ENCODE measurements at regions not wholly inside any gene's neighbourhood (a gene's known extent, or its start where the extent isn't known, plus 50 kb on each side); places are given as distances from the start of the nearest gene placed in this dataset.

- DNase-seq = no peak
Observed at GRCh38 chr5:54927097-54927746, 58.2 kb downstream of the ESM1 start.

DNA sequence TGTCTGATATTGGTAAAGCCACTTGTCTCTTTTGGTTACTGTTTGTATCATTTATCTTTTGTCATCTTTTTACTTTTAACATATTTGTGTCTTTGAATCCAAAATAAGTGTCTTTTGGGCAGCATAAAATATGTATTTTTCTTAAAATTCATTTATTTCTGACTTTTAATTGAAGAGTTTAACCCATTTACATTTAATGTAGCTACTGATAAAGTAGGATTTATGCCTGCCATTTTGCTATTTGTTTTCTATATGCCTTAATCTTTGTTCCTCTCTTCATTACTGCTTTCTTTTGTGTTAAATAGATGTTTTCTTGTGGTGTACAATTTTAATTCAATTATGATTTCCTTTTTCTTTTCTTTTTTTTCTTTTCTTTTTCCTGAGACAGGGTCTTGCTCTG, 60.9 kb downstream of the ESM1 start:
- DNase-seq = no peak

DNA sequence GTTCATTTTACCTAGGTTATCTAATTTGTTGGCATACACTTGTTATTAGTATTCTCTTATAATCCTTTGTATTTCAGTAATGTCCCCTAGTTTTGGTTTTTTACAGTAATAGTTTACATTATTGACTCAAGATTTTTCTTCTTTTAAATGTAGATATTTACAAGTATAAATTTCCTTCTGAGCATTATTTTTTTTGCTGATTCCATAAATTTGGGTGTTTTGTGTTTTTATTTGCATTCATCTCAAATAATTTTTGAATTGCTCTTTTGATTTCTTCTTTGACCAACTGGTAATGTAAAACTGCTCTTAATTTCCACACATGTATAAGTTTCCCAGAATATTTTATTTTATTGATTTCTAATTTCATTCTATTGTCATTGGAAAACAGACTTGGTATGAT, 68.1 kb downstream of the ESM1 start:
- no peak for DNase-seq

DNA sequence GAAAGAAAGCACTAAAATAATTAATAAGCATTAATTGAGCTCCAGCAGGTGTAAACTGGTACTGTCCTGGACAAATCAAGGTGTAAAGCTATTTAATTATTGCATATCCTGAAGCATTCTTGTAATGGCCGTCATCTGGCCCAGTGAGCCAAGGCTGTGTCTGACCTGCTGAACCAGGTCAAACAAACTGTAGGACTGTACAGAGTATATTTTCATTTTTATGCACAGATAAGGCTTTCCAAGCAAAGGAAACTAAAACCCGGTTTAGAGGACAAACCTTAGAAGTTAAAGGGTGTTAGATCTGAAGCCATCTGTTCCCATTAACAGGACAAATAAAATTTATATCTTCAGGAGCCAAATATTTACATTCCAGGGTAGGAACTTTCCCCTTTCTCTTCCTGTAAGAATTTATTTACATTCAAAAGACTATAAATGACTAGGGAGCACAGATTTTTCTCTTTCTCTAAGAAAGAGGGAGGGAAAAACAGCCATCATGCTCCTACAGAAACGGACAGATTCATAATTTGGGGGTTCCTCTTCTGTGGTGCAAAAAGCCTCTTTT, 69.8 kb downstream of the ESM1 start:
- DNase-seq = no peak

DNA sequence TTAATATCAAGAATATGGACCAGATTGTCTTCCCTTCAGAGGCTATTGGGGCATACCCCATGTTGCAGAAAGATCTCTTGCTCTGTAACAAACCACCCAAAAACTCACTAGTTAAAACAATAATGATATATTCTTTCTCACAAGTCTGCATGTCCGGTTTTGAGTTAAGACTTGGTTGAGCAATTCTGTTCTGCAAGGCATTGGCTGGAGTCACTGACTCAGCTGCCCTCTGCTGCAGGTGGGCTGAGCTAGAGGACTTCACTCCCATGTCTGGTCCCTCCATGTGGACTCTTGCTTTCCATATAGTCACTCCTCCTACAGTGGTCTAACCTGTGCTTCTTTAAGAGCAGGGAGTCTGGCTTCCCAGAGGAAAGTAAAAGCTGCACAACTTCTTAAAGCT, 73.4 kb downstream of the ESM1 start:
- no peak for DNase-seq

DNA sequence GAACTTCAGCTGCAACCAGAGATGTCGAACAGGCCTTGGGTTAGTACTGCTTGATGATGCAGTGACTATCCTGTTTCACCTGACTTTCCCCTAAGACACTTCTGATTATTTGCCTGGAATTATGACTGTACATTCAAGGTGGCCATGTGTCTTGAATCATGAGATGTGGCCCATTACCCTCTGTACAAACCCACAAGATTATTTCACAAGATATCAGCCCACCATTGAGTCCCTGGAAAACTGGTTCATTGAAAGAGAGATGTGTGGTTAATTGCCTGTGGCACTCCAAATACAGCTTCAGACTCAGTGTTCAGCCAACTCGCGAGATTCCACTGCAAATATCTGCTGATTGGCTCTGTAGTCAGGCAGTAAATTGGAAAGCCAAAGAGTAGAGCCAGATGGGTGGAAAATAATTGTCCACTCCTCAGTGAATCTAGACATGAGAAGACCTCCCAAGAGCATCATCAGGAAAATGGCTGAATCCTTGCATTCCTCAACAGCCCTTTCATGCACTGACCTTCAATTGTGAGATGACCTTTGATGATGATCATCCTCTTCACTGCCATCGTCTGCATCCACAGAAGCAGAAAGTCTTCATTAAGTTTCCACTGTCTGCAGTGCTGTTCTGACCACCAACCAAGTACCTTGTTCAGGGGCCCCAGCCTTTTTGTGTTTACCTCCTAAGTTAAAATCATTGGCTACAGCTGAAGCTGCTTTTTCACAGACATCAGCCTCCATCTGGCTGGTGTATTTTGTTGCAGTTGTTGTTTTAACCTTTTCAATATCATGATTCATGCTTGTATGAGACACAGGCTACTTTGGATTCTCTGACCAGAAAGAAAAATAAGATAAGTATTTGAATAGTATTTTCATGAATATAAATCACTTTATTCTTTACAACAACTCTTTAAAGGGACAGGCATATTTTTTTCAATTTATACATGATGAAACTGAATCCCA, 75.2 kb downstream of the ESM1 start:
- no peak for DNase-seq

DNA sequence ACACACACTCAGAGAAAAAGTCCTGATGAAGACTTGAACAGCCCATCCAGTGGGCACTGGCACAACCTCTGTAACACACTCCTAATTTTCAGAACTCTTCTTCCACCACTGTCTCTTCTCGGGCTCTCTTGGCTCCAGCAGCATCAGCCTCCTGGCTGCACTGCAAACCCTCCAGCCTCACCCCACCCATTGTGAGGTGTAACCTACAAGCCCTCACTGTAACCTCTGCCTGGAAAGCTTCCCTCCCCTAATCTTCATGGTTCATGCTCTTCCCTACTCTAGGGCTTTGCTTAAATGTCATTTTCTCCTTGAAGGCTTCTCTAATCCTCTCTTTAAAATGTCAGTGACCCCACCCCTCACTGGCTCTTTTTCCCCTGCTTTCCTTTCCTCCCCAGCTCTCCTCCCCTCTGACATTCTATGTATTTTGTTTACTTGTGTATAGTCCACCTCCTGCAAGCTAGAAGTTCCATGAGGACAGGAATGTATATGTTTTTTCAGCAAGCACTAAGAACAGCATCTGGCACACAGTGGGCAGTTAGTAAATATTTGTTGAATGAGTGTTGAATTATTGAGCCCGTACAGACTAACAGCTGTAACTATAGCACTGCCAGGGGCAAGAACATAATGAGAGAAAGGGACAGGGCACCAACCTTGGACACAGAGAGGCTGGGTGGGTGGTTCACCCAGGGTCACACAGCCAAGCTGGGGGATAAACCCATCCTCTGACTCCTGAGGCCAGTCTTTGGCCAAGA, 76.4 kb downstream of the ESM1 start:
- no peak for DNase-seq

DNA sequence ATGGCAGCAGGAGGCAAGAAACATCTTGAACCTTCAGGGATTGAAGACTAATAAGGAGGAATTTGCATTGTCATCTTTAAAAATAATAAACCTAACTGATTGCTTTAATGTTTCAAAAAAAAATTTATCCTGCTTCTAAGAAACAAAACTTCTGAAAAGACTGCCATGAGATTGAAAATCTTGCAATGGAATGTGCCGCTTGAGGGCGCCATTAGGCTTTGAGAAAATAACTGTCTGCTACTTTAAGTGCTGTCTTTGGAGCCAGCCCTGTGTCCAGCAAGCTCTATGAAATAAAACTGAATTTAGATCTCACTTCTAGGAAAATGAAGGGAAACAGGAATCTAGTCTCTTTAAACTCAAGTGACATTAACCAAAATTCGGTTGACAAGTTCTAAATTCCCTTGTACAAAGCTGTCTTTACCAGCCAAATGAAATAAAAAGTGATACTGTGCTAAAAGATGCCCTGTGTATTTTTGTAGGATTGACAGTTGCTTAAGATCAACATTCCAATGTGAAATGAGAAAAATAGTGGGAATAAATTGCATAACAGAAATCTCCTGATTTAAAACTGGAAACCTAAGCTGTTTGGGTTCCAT, 79.4 kb downstream of the ESM1 start:
- DNase-seq = peak; percentile 65 to 82 (median 74)

DNA sequence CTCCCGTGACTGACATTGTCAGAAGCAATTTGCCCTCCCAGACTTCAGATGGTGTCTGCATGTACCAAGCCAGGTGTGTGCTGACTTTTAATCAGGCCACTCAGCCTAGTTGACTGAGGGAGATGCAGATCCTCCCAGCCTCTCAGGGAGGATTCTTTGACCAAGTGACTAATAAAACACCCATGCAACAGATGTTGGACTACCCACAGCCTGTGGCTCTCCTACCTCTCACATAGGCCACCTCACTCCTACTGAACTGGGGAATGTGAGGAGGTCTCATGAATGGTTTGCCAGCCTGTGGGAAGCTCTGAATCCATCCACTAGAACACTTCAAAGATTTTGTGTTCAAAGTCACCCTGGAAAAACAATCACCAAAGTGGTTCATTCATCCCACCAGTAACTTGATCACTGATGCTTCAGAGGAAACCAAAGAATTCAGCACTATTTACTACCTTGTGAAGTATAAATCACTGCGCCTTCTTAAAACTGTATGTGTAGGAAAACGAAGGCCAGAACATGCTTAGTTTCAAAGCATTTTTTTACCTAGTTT, 80.1 kb downstream of the ESM1 start:
- DNase-seq = no peak

GRCh38 chr5:54904425-54904824, 81.0 kb downstream of the ESM1 start:
- peak in 2 of 4 experiments; percentile 32 to 36 for DNase-seq

DNA sequence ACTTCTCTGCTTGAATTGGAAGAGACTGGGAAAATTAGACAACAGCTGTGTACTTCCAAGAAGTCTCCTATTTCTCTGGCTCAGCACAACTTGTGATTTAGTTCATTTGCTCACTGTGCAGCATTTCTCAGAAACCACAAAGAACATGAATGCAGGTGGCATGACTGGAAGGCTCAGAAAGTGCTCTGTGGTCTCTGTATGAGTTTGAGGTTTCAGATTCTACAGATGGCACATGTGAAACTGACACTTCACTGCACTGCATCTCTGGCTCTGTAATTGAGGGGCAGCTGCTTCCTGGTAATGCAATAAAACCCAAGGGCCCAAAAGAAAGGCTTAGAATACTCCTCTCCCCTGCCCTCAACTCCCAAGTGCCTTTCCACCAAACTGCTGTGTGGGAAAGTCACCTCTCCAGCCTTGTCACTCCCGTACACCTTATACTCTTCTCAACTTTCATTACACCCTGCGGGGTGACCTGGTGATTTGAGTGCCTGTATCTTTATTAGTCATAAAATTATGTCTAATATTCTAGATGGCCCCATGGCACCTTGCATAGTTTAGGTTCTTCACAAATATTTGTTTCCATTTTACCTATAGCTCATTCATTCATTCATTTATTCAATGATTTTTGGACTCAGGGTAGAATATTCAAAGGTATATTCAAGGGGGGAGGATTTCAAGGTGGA, 82.5 kb downstream of the ESM1 start:
- peak in 3 of 4 experiments; percentile 8 to 49 (median 43) for DNase-seq

- peak; percentile 81 to 94 (median 87) for DNase-seq
Observed at GRCh38 chr5:54900984-54901725, 84.2 kb downstream of the ESM1 start.

GRCh38 chr5:54897001-54897400, 88.4 kb downstream of the ESM1 start:
- DNase-seq = no peak

- peak; percentile 23 to 60 (median 50) for DNase-seq
Observed at GRCh38 chr5:54895816-54896341, 89.5 kb downstream of the ESM1 start.

GRCh38 chr5:54894957-54895815, 90.2 kb downstream of the ESM1 start:
- DNase-seq = no peak

DNA sequence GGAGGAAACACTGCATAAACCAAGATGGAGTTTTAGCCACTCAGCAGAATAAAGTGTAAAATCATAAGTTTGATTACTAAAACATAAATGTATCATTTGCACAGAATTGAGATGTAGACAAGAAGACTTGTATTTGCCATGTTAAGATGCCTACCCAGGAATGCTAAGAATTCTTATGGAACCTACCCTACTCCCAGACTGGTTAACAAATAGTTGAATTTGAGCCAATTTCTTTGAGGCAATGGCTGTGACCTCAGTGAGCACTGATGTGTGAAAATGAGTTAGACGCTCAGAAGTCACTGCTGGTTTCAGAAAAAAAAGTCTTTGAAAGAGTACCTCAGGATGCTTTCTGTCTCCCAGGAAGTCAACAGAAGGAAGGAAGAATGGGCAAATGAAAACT, 95.6 kb downstream of the ESM1 start:
- no peak for DNase-seq

DNA sequence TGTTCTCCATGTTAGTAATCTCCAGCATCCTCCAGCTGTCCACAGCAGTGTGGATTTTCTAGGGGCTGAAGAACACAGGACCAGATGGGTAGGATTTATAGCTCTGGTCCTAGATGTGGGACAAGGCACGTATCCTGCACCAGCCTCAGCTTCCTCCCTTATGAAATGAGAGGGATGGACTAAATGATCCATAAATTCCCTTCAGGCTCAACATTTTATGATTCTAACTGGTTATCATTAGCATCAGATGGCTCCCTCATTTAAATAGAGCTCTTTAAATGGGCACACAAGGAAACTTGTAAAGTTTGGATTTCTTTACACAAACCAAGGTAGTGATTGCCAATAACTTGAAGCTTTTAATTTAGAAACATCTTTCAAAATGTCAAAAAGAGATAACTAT, 97.7 kb downstream of the ESM1 start:
- DNase-seq = no peak

GRCh38 chr5:54886866-54887265, 98.5 kb downstream of the ESM1 start:
- no peak for DNase-seq

GRCh38 chr5:54885636-54886035, 99.8 kb downstream of the ESM1 start:
- DNase-seq = no peak

DNA sequence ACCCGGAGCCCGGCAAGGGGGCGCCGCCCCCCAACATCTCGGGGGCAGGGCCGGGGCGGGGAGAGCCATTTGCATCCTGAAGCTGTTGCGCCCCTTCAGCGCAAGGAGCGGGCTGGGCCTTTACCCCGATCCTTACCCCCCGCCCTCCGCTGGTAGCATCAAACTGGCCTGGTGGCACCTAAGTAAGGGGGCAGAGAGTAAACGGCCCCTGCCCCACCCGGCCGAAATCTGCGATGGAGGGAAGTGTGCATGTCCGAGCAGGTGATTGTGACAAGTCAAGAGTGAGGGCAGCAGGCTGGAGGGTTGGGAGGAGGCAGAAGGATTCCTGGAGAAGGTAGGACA, 101.2 kb downstream of the ESM1 start:
- no peak for DNase-seq

Data from suppressor macrophage (primary cell).